22Rv1 (cell line): ENCODE measurements at regions not wholly inside any gene's neighbourhood (a gene's known extent, or its start where the extent isn't known, plus 50 kb on each side); places are given as distances from the start of the nearest gene placed in this dataset.

Experiments used
- ZFX ChIP-seq: fragments of 450-650 bp; IDR thresholded peaks from 2 replicates; pipeline ENCODE4 v1.6.1; 2017; ENCODE audit warnings: antibody characterized with exemption, borderline replicate concordance
- TF ChIP-seq, protein P1 (sequence below): fragments of 450-650 bp; IDR thresholded peaks from 2 replicates; pipeline ENCODE4 v1.5.1; 2017; ENCODE audit warnings: mild to moderate bottlenecking

DNA sequence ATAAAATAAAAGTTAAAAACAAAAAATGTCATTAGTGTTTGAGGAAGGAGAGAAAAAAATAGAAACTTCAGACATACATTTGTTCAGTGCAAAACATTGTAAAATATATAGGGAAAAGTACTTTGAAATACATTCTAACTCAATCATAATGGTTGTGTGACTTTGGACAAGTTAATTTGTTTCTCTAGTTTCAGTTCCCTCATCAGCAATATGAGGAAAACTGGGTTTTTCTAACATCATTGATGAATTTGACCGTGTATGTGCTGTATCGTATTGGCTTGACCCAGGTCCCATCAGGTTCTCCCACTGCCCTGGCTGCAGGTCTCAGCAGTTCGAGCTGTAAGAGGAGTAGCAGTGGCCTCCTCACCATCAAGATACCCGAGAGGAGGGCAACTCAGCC, 173.9 kb upstream of the ATF7IP start:
- TF ChIP-seq, protein P1, sequence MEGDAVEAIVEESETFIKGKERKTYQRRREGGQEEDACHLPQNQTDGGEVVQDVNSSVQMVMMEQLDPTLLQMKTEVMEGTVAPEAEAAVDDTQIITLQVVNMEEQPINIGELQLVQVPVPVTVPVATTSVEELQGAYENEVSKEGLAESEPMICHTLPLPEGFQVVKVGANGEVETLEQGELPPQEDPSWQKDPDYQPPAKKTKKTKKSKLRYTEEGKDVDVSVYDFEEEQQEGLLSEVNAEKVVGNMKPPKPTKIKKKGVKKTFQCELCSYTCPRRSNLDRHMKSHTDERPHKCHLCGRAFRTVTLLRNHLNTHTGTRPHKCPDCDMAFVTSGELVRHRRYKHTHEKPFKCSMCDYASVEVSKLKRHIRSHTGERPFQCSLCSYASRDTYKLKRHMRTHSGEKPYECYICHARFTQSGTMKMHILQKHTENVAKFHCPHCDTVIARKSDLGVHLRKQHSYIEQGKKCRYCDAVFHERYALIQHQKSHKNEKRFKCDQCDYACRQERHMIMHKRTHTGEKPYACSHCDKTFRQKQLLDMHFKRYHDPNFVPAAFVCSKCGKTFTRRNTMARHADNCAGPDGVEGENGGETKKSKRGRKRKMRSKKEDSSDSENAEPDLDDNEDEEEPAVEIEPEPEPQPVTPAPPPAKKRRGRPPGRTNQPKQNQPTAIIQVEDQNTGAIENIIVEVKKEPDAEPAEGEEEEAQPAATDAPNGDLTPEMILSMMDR, result no peak
- no peak for TF ChIP-seq ZFX
